H9 (cell line): ENCODE measurements at regions not wholly inside any gene's neighbourhood (a gene's known extent, or its start where the extent isn't known, plus 50 kb on each side); places are given as distances from the start of the nearest gene placed in this dataset.

Experiments
- DNase-seq: peaks from one replicate; pipeline ENCODE4 v3.0.0-alpha.2; 2017
- H2AFZ ChIP-seq: one replicate; pipeline ENCODE4 v1.6.1; 2013; ENCODE audit warnings: mild to moderate bottlenecking, low read length, control low read depth, moderate library complexity
- H2AK5ac ChIP-seq: 2 replicates; pipeline ENCODE4 v1.6.1; 2013; ENCODE audit warnings: low read length, control low read depth, mixed read lengths; ENCODE audit not compliant: insufficient read length
- H2BK120ac ChIP-seq: one replicate; pipeline ENCODE4 v1.6.1; 2013; ENCODE audit warnings: low read depth, mild to moderate bottlenecking, low read length, control low read depth, inconsistent platforms; ENCODE audit not compliant: poor library complexity, severe bottlenecking
- H2BK12ac ChIP-seq: 2 replicates; pipeline ENCODE4 v1.6.1; 2013; ENCODE audit warnings: low read length, control low read depth, mixed read lengths, low read depth; ENCODE audit not compliant: insufficient read length
- H2BK15ac ChIP-seq: 2 replicates; pipeline ENCODE4 v1.6.1; 2013; ENCODE audit warnings: low read depth, low read length, control low read depth
- H2BK20ac ChIP-seq: one replicate; pipeline ENCODE4 v1.6.1; 2013; ENCODE audit warnings: low read depth, mild to moderate bottlenecking, low read length, control low read depth, inconsistent platforms; ENCODE audit not compliant: poor library complexity, severe bottlenecking
- H2BK5ac ChIP-seq: 2 replicates; pipeline ENCODE4 v1.6.1; 2013; ENCODE audit warnings: low read length, control low read depth, mixed read lengths; ENCODE audit not compliant: insufficient read length
- H3K14ac ChIP-seq: 2 replicates; pipeline ENCODE4 v1.6.1; 2013; ENCODE audit warnings: low read length, control low read depth; ENCODE audit not compliant: insufficient read depth
- H3K18ac ChIP-seq: 2 replicates; pipeline ENCODE4 v1.6.1; 2013; ENCODE audit warnings: low read depth, mild to moderate bottlenecking, mixed read lengths, low read length, control low read depth; ENCODE audit not compliant: insufficient read length
- H3K23ac ChIP-seq: 2 replicates; pipeline ENCODE4 v1.6.1; 2013; ENCODE audit warnings: low read length, control low read depth, mixed read lengths, low read depth; ENCODE audit not compliant: insufficient read length
- H3K23me2 ChIP-seq: 2 replicates; pipeline ENCODE4 v1.6.1; 2013; ENCODE audit warnings: low read depth, mild to moderate bottlenecking, mixed read lengths, low read length, control low read depth; ENCODE audit not compliant: insufficient read length, poor library complexity, severe bottlenecking
- H3K27ac ChIP-seq: 2 replicates; pipeline ENCODE4 v1.5.1; 2013; ENCODE audit warnings: low read length, control low read depth, mixed read lengths, low read depth; ENCODE audit not compliant: insufficient read length
- H3K27me3 ChIP-seq: 2 replicates; pipeline ENCODE4 v1.6.1; 2013; ENCODE audit warnings: low read length, control low read depth, inconsistent platforms; ENCODE audit not compliant: insufficient read depth
- H3K4ac ChIP-seq: 2 replicates; pipeline ENCODE4 v1.6.1; 2013; ENCODE audit warnings: low read depth, mild to moderate bottlenecking, control low read depth, inconsistent platforms, low read length, moderate library complexity
- H3K4me1 ChIP-seq: 2 replicates; pipeline ENCODE4 v1.6.1; 2013; ENCODE audit warnings: low read length, control low read depth, inconsistent platforms; ENCODE audit not compliant: insufficient read depth
- H3K4me2 ChIP-seq: 2 replicates; pipeline ENCODE4 v1.6.1; 2013; ENCODE audit warnings: low read length, control low read depth, mixed read lengths; ENCODE audit not compliant: insufficient read length, insufficient read depth
- H3K56ac ChIP-seq: 2 replicates; pipeline ENCODE4 v1.6.1; 2013; ENCODE audit warnings: low read depth, mild to moderate bottlenecking, mixed read lengths, low read length, control low read depth; ENCODE audit not compliant: insufficient read length
- H3K79me1 ChIP-seq: 2 replicates; pipeline ENCODE4 v1.6.1; 2013; ENCODE audit warnings: low read depth, mild to moderate bottlenecking, moderate library complexity, low read length, control low read depth, inconsistent platforms; ENCODE audit not compliant: insufficient read depth, poor library complexity, severe bottlenecking
- H3K79me2 ChIP-seq: 2 replicates; pipeline ENCODE4 v1.6.1; 2013; ENCODE audit warnings: low read length, control low read depth, inconsistent platforms; ENCODE audit not compliant: insufficient read depth
- H3K9ac ChIP-seq: 2 replicates; pipeline ENCODE4 v1.6.1; 2013; ENCODE audit warnings: low read length, control low read depth, mixed read lengths; ENCODE audit not compliant: insufficient read length; ENCODE audit errors: extremely low read depth
- H3K9me3 ChIP-seq: one replicate; pipeline ENCODE4 v1.6.1; 2013; ENCODE audit warnings: low read depth, low read length, inconsistent platforms; ENCODE audit not compliant: control insufficient read depth
- H3T11ph ChIP-seq: one replicate; pipeline ENCODE4 v1.6.1; 2013; ENCODE audit warnings: mild to moderate bottlenecking, low read length, control low read depth, inconsistent platforms
- H4K20me1 ChIP-seq: one replicate; pipeline ENCODE4 v1.6.1; 2013; ENCODE audit not compliant: control insufficient read depth, insufficient read length, insufficient read depth
- H4K5ac ChIP-seq: 2 replicates; pipeline ENCODE4 v1.6.1; 2013; ENCODE audit warnings: low read depth, mild to moderate bottlenecking, mixed read lengths, low read length, control low read depth; ENCODE audit not compliant: insufficient read length
- H4K8ac ChIP-seq: replicated peaks from 2 replicates; pipeline ENCODE4 v1.6.1; 2013; ENCODE audit warnings: low read length, control low read depth, mixed read lengths, low read depth; ENCODE audit not compliant: insufficient read length
- H4K91ac ChIP-seq: 2 replicates; pipeline ENCODE4 v1.6.1; 2013; ENCODE audit warnings: low read depth, mild to moderate bottlenecking, moderate library complexity, mixed read lengths, low read length, control low read depth; ENCODE audit not compliant: insufficient read length
- H3K27ac Mint-ChIP-seq, 3 experiments: 2 replicates in 2 of 3; 3 replicates in 1 of 3; pipeline ENCODE4 v1.8.0; 2020 to 2021; ENCODE audit warnings: mixed read lengths in 3 of 3, mild to moderate bottlenecking in 1 of 3, moderate library complexity in 1 of 3
- H3K27me3 Mint-ChIP-seq: 2 replicates; pipeline ENCODE4 v1.8.0; 2021; ENCODE audit warnings: low read depth, mild to moderate bottlenecking, moderate library complexity, mixed read lengths
- H3K36me3 Mint-ChIP-seq, 3 experiments: 2 replicates in 2 of 3; 3 replicates in 1 of 3; pipeline ENCODE4 v1.8.0; 2020 to 2021; ENCODE audit warnings: low read depth in 3 of 3, mixed read lengths in 3 of 3; ENCODE audit not compliant: insufficient read depth in 1 of 3
- H3K4me1 Mint-ChIP-seq, 2 experiments: 2 replicates each; pipeline ENCODE4 v1.8.0; 2020; ENCODE audit warnings: mixed read lengths in 2 of 2
- H3K4me3 Mint-ChIP-seq, 2 experiments: 2 replicates in 1 of 2; 3 replicates in 1 of 2; pipeline ENCODE4 v1.8.0; 2020 to 2021; ENCODE audit warnings: mild to moderate bottlenecking in 2 of 2, mixed read lengths in 2 of 2, moderate library complexity in 1 of 2
- H3K9me3 Mint-ChIP-seq, 2 experiments: 2 replicates in 1 of 2; 3 replicates in 1 of 2; pipeline ENCODE4 v1.8.0; 2020; ENCODE audit warnings: mild to moderate bottlenecking in 2 of 2, mixed read lengths in 2 of 2, moderate library complexity in 1 of 2
- WGBS: extraction: QIAGEN DNeasy Blood & Tissue Kit; methylation state at CpG from one replicate; pipeline ENCODE4 v1.1.7; 2013; ENCODE audit warnings: missing lambda C conversion rate, low lambda C conversion rate, mixed read lengths; ENCODE audit not compliant: insufficient read length; ENCODE audit errors: extremely low coverage; 5-methylcytosine and 5-hydroxymethylcytosine counted together
- TF ChIP-seq, protein P1 (sequence below): fragments of 200-600 bp; sonication (generic); conservative IDR thresholded peaks from 3 replicates; pipeline ENCODE4 v1.8.0; 2021; ENCODE audit warnings: antibody characterized with exemption, mild to moderate bottlenecking

DNA sequence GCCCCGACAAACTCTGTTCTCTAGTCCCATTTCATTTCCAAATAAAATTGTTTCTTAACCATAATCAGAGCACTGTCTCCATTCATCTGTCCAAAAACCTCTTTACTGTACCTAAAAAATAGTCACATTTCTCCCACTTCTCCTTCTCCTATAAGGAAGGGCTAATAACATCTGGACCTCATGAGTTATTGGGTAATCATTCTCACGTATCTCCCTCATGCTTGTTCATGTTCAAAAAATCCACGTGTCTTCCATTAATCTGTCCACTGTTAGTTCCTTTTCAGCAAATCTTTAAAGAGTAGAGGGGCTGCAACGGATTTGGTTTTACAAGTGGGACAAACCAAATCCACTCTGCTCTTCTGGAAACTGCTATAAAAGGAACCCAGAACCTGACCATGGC lies 1418.8 kb downstream of the MRPL39 start:
- no peaks in the 10 kb centered on the region for H3K9me3 ChIP-seq
- no peak overlapping the region for H3K56ac ChIP-seq
- Mint-ChIP-seq H3K27me3 (no peaks in the 10 kb centered on the region; the same call in none of the 2 replicates), H3K4me3 (no peak overlapping the region), H3K36me3 (peaks cover 0 to 14% (median 1%) of the 10 kb centered on the region in 3 experiments; a peak in 4 of 7 replicates), H3K9me3 (peaks cover 62 to 65% of the 10 kb centered on the region in 2 experiments), H3K4me1 (no peaks in the 10 kb centered on the region), H3K27ac (no peak overlapping the region)
- no peak overlapping the region for H2AK5ac ChIP-seq
- H2BK5ac ChIP-seq, result no peak overlapping the region
- no peak overlapping the region for H4K91ac ChIP-seq
- no peaks in the 10 kb centered on the region for H4K20me1 ChIP-seq
- H3K18ac ChIP-seq, result no peak overlapping the region
- no peak overlapping the region for H2BK12ac ChIP-seq
- no peak overlapping the region for H3T11ph ChIP-seq
- TF ChIP-seq, protein P1, sequence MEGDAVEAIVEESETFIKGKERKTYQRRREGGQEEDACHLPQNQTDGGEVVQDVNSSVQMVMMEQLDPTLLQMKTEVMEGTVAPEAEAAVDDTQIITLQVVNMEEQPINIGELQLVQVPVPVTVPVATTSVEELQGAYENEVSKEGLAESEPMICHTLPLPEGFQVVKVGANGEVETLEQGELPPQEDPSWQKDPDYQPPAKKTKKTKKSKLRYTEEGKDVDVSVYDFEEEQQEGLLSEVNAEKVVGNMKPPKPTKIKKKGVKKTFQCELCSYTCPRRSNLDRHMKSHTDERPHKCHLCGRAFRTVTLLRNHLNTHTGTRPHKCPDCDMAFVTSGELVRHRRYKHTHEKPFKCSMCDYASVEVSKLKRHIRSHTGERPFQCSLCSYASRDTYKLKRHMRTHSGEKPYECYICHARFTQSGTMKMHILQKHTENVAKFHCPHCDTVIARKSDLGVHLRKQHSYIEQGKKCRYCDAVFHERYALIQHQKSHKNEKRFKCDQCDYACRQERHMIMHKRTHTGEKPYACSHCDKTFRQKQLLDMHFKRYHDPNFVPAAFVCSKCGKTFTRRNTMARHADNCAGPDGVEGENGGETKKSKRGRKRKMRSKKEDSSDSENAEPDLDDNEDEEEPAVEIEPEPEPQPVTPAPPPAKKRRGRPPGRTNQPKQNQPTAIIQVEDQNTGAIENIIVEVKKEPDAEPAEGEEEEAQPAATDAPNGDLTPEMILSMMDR, result no peak
- no peak overlapping the region for H3K4ac ChIP-seq
- no peak overlapping the region for H2BK15ac ChIP-seq
- H3K27ac ChIP-seq, result no peak overlapping the region
- H3K27me3 ChIP-seq, result no peaks in the 10 kb centered on the region
- no peak overlapping the region for H2BK120ac ChIP-seq
- H3K23ac ChIP-seq, result no peak overlapping the region
- H3K9ac ChIP-seq, result no peak overlapping the region
- H2BK20ac ChIP-seq, result no peak overlapping the region
- DNase-seq, result no peak
- H3K4me1 ChIP-seq, result no peaks in the 10 kb centered on the region
- H3K4me2 ChIP-seq, result no peak overlapping the region
- WGBS, result no CpG with 5 or more reads among the region's 4 CpGs
- no peaks in the 10 kb centered on the region for H3K79me2 ChIP-seq
- H3K14ac ChIP-seq, result no peak overlapping the region
- H2AFZ ChIP-seq, result no peak overlapping the region
- no peaks in the 10 kb centered on the region for H3K79me1 ChIP-seq
- H4K8ac ChIP-seq, result no peak overlapping the region
- H4K5ac ChIP-seq, result no peak overlapping the region
- H3K23me2 ChIP-seq, result no peaks in the 10 kb centered on the region
